Activated naive CD4-positive, alpha-beta T cell treated with Interleukin-2 at 50 U/mL for 16 hours (primary cell): ENCODE measurements at regions not wholly inside any gene's neighbourhood (a gene's known extent, or its start where the extent isn't known, plus 50 kb on each side); places are given as distances from the start of the nearest gene placed in this dataset.
"Not testable (repeated sequence)": the region's sequence is repeated elsewhere in the genome, so short reads cannot be mapped to it uniquely, and the experiment has no call there.

ENCODE experiments used
- DNase-seq: peaks from one replicate; pipeline ENCODE4 v3.0.0-alpha.2; 2020

DNA sequence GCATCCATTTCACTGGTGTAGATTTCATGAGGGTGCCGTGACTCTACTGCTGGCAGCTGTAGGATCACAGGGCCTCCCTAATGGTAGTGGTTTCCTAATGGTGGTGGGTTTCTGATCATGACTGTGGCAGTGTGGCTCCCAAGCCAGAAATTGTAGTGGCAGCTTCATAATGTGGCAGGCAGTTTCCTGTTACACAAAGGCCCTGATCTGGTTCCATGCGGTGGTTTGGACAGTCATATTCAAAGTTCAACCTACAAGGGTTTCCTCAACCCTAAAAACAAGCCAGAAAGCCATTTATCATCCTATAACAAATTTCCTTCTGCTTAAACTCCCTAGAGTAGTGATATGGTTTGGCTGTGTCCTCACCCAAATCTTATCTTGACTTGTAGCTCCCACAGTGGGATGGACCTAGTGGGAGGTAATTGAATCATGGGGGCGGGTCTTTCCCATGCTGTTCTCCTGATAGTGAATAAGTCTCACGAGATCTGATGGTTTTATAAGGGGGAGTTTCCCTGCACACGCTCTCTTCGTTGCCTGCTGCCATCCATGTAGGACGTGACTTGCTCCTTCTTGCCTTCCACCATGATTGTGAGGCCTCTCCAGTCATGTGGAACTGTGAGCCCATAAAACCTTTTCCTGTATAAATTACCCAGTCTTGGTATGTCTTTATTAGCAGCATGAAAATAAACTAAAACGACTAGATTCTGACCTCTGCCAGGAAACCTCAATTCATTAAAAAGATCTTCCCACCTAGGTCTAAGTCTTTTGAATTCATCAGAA is 257.1 kb downstream of the EFCAB11 start:
- no peak for DNase-seq

DNA sequence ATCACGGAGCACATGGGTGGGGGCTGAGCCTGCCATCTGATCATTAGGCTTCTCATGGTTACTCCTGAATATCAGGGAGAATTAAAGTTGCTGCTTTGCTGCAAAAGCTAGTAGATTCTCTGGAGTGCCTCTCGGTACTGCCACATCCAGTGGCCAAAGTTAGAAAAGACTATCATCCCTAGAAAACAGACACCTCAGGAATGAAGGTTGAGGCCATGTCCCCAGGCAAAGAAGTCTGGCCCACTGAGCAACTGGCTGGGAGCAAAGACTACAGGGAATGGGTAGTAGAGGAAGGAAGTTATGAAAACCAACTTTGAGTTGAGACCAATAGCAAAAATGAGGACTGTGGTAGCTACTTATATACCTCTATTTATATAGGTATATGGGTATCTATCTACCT is 258.7 kb downstream of the EFCAB11 start:
- no peak for DNase-seq

DNA sequence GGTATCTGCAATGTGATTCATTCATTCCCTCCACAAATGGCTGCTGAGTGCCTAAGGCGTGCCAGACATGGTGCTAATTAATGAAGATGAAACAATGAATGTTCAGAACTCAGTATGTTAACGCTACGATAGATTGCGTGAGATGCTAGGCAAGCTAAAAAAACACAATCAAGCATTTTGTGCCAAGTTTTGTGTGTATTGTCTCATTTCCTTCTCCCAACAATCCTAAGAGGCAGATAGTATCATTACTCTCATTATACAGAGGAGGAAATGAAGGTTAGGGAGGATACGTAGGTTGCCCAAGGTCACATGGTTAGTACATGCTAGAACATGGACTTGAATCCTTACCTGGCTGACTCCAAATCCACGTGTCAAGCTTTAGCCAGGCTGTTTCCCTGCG is 264.4 kb downstream of the EFCAB11 start:
- DNase-seq = no peak

DNA sequence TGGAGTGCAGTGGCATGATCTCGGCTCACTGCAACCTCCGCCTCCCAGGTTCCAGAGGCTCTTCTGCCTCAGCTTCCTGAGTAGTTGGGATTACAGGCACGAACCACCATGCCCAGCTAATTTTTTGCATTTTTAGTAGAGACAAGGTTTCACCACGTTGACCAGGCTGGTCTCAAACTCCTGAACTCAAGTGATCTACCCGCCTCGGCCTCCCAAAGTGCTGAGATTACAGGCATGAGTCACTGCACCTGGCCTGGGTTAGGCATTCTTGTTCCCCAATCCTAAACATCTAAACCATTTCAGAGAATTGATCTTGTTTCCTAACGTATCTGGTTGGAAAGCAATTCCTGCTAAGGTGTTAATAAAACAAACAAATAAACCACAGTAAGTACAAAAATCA is 264.8 kb downstream of the EFCAB11 start:
- DNase-seq = not testable (repeated sequence)

DNA sequence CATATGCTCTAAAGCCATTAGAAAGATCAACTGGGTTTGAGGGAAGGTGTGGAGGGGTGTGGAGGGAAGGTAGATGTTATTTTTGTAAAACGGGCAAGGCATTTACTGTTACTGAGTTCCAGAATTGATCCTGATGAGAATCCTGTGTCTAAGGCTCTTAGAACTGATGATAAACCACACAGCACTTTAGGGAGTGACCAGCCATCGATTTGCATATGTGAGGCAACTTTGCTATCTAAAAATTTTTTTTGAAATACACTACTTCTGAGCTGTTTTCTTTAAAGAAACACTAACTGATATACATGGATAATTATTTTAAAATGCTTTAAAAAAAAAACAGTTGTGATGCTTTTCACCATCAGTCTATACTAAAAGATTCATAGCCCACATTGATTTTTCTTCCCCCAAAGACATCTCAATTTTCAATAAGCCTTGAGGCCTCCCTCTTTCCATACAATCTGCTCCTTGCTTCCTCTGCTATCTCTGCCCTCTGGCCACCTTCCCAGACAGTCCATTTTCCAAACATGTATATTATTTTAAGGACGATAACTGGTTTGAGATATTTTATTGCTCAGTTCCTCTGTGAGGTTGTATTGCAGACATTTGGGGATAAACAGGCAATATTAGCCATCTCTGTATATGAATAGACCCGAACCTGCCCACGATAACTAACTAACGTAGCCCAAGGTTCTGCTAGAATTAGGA is 265.9 kb downstream of the EFCAB11 start:
- no peak for DNase-seq

DNA sequence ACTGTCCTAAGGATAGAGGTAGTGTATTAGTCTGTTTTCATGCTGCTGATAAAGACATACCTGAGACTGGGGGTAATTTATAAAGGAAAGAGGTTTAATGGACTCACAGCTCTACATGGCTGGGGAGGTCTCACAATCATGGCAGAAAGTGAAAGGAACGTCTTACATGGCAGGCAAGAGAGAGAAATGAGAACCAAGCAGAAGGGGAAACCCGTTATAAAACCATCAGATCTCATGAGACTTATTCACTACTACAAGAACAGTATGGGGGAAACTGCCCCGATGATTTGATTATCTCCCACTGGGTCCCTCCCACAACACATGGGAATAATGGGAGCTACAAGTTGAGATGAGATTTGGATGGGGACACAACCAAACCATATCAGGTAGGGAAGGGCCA is 267.4 kb downstream of the EFCAB11 start:
- not testable (repeated sequence) for DNase-seq

DNA sequence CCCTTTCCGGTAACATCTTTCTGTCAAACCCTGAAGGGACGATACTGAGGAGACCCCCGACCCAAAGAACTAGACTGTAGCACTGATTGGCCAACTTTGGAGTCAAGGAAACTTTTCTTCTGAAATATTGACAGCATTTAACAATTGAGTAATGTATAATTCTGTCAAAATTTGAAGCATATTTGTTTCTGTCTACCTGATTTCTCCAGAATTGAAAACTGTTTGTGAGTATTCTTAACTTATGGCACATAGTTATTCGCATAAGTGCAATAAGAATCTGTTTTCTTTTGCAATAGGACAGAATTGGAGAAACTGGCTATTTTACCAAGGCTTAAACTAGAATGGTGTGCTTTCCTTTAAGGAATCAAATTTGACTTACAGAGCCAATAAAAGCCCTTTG is 267.1 kb upstream of the FOXN3 start:
- DNase-seq = no peak

DNA sequence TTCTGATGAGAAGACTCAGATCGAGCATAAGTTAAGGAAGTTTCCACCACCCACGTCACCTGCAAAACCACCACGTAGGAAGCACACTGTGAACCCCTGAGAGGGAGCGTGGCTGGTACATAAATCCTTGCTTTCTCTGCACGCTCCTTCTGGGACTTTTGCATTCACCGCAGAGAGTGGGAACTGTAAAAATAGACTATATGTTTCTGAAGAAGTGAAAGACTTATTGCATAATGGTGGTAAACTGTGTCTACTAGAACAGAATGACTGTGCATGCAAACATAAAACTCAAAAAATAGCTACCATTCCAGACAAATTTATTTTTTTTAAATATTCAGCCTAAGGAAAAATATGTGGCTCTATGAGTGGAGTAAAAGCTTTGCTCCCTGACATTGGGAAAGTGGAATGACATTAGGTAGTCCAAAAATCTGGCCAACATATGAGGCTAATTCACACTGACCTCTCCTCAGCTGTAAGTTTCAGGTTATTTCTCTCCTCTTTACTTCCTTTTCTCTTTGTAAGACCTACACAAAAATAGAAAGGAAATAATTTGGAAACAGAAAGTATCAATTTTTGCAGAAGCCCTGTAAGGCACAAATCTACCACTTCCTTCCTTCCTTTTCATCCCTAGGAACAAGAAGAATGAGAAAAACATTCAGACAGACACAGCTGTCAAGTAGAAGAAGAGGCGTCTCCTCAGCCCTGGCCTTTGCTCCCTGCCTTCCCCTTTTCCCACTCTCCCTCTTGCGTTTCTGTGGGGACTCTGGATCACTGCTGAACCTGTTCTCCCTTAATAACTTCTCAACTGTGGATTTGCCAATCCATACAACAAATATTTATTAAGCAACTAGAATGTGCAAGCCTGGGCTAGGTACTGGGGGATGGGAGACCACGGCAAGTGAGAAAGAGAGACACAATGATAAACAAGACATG is 264.3 kb upstream of the FOXN3 start:
- DNase-seq = peak; percentile 75

DNA sequence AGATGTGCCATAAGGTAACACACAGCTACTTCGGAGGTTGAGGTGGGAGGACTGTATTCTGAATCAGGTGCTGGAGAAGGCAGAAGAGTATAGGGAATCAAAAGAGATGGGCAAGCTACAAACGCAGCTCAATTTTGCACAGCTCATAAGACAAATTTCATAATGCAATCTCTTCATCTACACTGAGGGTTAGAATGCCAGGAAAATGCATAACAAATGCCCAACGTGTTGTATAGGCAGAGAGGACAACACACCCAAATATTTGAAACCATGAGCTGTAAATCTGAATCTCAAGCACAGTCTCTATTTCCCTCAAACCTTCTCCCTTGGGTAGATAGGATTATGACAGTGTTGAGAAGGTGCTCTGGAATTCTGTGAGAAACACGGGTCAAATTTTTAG is 263.1 kb upstream of the FOXN3 start:
- no peak for DNase-seq

DNA sequence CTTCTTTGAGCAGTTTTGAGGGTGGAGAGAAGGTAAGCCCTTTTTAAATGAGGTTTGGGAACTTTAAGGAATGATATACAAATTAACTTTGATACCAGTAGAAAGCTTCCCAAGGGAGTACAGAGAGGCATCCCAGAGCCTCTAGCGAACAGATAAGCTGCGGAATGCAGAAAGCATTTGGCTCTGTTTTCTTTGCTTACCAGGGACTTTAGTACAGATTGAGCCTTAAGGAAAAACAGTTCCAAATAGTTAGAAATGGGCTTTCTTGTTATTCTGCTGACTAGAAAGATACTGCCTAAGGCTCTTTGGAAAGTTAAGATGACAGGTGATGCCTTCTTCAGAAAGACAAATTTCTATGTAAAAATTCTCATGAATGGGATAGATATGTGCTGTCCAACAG is 261.7 kb upstream of the FOXN3 start:
- DNase-seq = no peak

DNA sequence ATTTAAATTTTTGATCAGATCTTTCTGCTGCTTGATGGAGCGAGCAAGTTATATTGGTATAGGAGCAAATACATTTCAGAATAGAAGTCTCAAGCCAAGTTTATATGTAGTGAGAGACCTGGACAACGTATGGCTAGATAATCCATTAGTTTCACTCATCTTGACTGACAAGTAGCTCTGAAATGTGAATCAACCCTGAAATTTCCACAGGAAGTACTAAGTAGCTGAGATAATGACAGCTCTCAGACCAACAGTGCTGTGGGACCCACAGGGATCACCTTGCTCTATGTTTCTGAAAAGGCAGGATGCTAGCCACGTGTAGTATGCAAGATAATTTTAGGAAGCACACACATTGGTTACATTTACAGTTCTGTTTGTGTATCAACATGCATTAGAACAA is 258.6 kb upstream of the FOXN3 start:
- no peak for DNase-seq

DNA sequence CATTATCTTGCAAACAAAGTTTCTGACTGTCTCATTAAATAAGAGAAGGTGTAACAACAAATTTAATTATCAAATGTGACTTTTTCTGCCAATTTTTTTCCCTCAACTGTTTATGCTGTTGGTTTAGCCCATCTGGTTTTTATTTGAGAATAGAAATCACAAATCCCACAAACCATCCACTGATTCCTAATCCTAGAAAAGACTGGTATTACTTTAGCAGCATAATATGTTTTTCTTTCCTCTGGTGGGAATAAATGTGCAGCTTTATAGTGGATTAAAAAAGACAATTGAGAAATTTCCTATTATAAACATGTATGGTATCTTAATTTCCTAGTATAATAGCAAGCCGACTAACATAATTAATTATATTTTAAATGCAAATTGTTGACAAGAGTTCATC is 257.9 kb upstream of the FOXN3 start:
- DNase-seq = no peak

DNA sequence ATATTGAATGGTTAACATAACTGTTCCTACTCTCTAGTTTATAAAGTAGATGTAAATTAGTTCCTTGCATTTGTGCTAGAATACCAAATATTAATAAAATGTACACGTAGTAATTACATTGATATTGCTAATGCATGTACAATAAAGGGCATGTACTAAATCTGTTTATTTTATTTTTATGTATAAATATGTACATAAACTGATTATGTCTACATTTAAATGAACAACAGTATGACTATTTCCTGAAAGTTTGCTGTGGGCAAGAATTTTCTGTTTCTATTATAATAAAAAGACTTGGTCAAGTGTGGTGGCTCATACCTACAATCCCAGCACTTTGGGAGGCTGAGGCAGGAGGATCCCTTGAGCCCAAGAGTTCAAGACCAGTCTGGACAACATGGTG is 257.2 kb upstream of the FOXN3 start:
- no peak for DNase-seq

DNA sequence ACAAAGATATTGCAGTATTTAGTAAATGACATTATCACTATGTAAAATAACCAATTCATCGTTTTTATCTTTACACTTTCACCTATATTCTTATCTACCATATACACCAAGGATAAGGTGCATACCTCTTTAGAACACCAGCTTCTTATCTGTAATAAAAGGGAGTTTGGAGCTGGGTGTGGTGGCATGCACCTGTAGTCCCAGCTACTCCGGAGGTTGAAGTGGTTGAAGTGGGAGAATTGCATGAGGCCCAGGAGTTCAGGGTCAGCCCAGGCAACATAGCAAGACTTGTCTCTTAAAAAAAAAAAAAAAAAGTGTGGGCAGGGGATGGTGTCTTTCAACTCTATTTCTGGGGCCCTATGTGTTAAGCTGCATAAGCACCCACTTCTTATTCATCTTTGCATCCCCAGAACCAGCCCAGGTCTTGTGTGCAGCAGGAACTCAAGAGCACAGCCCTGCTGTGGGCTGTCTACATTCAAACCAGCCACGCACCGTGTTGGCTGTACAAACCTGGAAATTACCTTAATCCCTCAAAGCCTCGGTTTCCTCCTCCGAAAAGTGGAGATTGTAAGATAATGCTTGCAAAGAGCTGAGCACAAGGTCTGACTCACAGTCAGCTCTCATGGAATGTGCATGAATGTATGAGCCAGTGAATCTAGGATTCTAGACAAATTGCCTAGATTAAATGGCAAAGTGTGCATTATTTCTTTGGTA is 256.6 kb upstream of the FOXN3 start:
- DNase-seq = no peak

DNA sequence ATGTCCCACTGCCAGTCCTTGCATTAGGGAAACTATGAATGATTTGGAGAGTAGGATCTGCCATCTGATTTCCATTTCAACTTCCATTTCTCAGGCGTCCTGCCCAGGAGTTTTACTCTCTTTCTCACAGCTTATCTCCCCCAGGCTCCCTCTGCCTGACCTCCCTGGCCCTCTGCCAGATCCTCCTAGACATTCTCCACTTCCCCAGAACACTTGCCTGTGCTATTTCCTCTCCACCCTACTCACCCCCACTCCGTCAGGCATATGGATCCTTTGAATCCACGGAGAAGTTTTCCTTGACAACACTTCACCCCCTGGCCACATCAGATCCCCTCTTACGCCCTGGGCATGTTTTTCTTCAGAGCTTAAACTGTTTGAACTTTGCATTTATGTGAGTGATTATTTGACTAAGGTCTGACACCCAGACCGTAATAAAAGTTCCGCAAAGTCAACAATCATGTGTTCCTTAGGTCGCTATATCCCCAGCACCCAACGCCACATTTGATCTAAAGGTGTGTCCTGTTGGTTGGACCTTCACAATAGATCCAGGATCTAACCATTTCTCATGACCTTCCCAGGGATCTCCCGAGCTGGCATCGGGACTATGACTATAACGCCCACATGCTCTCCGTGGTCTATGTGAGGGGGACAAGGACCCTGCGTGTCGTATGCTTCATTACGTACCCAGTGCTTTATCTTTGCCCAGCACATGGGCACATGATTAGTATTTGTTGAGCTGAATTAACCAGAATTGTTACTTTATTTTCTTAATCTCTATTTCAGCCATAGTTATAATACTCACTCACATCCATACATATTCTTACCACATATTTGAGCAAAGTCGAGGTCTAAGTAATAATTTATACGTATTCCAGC is 255.8 kb upstream of the FOXN3 start:
- no peak for DNase-seq

DNA sequence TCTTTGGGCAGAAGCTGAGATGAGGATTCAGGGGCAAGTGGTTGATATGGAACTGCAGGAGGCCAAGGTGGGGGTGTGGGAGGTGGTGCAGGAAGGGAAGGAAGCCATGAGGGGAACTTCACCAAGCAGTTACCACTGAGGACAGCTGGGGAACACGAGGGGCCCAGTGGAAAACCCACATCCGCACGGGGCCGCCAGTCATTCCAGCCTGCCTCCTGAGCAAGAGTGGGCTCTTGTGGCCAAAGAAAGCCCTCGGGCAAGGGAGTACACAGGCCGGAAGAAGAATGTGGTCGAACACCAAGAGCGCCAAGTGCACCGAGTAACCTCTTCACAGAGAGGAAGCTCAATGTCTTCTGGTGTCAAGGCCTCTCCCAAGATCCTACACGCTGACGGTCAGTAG is 252.2 kb upstream of the FOXN3 start:
- no peak for DNase-seq

DNA sequence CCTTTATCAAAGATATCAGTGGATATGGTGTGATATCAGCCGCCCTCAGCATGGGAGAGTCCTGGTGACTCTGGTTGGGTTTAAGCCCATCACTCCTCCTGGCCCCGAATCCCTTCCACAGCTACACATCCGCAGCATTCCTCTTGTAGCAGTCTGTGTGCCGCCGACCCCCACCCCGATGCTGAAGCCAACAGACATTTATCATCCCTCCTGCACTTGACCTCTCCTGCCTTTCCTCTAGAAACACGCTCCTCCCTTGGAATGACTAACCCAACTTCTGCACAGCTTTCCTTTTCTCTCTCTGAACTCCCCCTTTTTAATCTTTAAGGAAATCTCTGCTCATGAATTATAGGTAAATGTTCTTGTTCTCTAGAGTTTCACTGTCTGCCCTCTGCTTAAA is 250.9 kb upstream of the FOXN3 start:
- DNase-seq = no peak

DNA sequence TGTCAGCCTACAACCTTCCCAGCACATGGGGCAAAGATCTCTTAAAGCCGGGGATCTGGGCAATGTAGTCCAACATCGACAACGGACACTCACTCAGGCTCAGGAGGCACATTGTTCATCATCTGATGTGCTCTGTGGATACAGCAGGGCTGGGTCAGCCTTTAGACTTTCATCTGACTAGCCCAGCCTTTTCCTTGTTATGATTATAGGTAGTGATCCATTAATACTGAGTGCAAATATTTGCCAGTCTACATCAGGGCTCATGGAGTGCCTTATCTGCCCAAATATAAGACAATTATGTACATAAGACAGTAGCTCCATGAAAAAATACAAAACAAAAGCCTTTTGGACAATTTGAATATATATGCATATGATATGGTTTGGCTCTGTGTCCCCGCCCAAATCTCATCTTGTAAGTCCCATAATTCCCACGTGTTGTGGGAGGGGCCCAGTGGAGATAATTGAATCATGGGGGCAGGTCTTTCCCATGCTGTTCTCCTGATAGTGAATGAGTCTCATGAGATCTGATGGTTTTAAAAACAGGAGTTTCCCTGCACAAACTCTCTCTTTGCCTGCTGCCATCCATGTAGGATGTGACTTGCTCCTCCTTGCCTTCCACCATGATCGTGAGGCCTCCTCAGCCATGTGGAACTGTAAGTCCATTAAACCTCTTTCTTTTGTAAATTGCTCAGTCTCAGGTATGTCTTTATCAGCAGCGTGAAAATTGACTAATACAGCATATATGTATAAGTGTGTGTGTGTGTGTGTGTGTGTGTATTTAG is 248.5 kb upstream of the FOXN3 start:
- DNase-seq = not testable (repeated sequence)

DNA sequence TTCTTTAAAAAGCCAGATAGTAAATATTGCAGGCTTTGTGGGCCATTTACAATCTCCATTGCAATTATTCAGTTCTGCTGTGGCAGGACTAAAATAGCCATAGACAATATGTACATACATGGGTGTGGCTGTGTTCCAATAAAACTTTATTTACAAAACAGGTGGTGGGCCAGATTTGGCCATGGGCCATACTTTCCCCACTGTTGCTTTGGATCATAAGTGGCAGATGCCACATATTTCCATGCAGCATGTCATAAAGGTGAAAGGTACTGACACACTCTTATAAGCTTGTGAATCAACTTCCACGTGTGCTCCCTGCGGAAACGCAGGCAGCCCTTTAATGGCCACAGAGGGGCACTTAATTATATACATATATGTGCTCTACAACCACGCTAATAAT is 244.4 kb upstream of the FOXN3 start:
- DNase-seq = no peak

DNA sequence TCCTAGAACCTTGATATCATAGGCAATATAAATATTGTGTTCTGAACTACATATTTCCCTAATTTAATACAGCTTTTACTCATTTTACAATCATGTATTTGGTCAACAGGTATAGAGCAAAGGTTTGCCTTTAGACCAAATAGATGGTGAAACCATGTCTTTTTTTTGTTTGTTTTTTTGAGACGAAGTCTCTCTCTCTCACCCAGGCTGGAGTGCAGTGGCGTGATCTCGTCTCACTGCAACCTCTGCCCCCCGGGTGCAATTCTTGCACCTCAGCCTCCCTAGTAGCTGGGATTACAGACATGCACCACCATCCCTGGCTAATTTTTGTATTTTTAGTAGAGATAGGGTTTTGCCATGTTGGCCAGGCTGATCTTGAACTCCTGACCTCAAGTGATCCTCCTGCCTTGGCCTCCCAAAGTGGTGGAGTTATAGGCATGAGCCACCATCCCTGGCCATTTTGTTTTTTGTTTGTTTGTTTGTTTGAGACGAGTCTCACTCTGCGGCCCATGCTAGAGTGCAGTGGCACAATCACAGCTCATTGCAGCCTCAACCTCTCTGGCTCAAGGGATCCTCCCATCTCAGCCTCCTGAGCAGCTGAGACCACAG is 243.7 kb upstream of the FOXN3 start:
- not testable (repeated sequence) for DNase-seq

DNA sequence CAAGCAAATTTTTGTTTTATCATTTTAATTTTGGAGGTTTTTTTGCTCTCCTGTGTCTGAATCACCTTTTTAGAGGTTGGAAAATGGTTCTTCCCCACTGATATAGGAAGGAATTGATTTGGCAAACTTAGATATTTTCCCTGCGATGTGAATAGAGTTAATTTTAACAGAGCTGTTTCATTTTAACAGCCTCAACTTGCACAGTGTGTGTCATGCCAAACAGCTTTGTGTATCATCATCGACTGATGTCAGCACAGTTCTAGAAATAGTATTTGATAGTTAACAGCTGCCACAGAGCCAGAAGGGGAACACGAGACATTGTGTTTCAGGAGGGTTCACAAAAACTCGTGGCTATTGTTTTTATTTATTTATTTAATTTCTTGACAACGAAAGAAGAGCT is 243.1 kb upstream of the FOXN3 start:
- DNase-seq = no peak
